ACC112 (cell line): ENCODE measurements at regions not wholly inside any gene's neighbourhood (a gene's known extent, or its start where the extent isn't known, plus 50 kb on each side); places are given as distances from the start of the nearest gene placed in this dataset.

ENCODE experiments used
- H2AFZ ChIP-seq: fragments of 200-600 bp; sonication (generic); one replicate; pipeline ENCODE4 v1.6.0; 2017; ENCODE audit warnings: antibody characterized with exemption, low read length; ENCODE audit not compliant: unreplicated experiment
- H3K27ac ChIP-seq: fragments of 200-600 bp; sonication (generic); 2 replicates; pipeline ENCODE4 v1.5.1; 2014; ENCODE audit warnings: low read depth, mild to moderate bottlenecking, antibody characterized with exemption, low read length, moderate library complexity
- H3K27me3 ChIP-seq: fragments of 200-600 bp; sonication (generic); 2 replicates; pipeline ENCODE4 v1.6.1; 2014; ENCODE audit warnings: mild to moderate bottlenecking, antibody characterized with exemption, low read length, moderate library complexity, mixed read lengths; ENCODE audit not compliant: insufficient read depth
- H3K36me3 ChIP-seq: fragments of 200-600 bp; sonication (generic); 2 replicates; pipeline ENCODE4 v1.6.1; 2016; ENCODE audit warnings: mild to moderate bottlenecking, antibody characterized with exemption, low read length, moderate library complexity, mixed read lengths; ENCODE audit not compliant: insufficient read depth
- H3K4me1 ChIP-seq: fragments of 200-600 bp; sonication (generic); one replicate; pipeline ENCODE4 v1.6.1; 2016; ENCODE audit warnings: low read length, mixed read lengths; ENCODE audit not compliant: insufficient read depth, unreplicated experiment, control insufficient read depth
- H3K4me3 ChIP-seq: fragments of 200-600 bp; sonication (generic); 2 replicates; pipeline ENCODE4 v1.5.1; 2014; ENCODE audit warnings: mild to moderate bottlenecking, low read depth, low read length
- H3K79me2 ChIP-seq: fragments of 200-600 bp; sonication (generic); one replicate; pipeline ENCODE4 v1.6.0; 2016; ENCODE audit warnings: low read length; ENCODE audit not compliant: control insufficient read depth, unreplicated experiment, insufficient read depth

GRCh38 chr6:14707971-14708465 is 537.9 kb upstream of the JARID2 start:
- Histone ChIP-seq H2AFZ (no peak overlapping the region), H3K79me2 (no peaks in the 10 kb centered on the region), H3K4me3 (no peak overlapping the region), H3K36me3 (no peaks in the 10 kb centered on the region), H3K27me3 (no peaks in the 10 kb centered on the region), H3K4me1 (peaks cover 68% of the 10 kb centered on the region), H3K27ac (peak overlapping the region; percentile 96)

- Histone ChIP-seq H3K4me1 (peaks cover 78% of the 10 kb centered on the region), H3K36me3 (no peaks in the 10 kb centered on the region), H2AFZ (no peak overlapping the region), H3K27me3 (no peaks in the 10 kb centered on the region), H3K79me2 (no peaks in the 10 kb centered on the region), H3K27ac (peak overlapping the region; percentile 85), H3K4me3 (no peak overlapping the region)
Measured at GRCh38 chr6:14709066-14709670, 536.7 kb upstream of the JARID2 start.

- Histone ChIP-seq H2AFZ (no peak overlapping the region), H3K4me1 (peaks cover 78% of the 10 kb centered on the region), H3K79me2 (no peaks in the 10 kb centered on the region), H3K36me3 (no peaks in the 10 kb centered on the region), H3K27me3 (no peaks in the 10 kb centered on the region), H3K4me3 (no peak overlapping the region), H3K27ac (peak overlapping the region; percentile 85)
Measured at GRCh38 chr6:14709900-14710299, 536.0 kb upstream of the JARID2 start.

DNA sequence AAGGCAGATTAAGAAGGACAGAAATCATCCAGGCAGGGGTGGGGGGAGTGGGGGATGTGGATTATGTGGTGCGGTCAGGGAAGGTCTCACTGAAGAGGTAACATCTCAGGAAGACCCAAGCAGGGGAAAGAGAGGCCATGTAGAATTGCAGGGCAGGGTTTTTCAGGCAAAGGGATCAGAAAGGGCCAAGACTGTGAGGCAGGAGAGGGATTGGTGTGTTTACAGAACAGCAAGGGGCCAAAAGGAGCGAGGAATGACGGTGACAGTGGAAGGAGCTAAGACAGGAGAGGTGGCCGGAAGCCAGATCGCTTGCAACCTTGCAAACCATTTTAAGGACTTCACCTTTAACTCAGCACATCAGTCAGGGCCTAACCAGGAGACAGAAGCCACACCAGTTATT is 535.4 kb upstream of the JARID2 start:
- H3K4me3 ChIP-seq, result no peak overlapping the region
- no peak overlapping the region for H2AFZ ChIP-seq
- H3K27ac ChIP-seq, result peak overlapping the region; percentile 85
- peaks cover 75% of the 10 kb centered on the region for H3K4me1 ChIP-seq
- no peaks in the 10 kb centered on the region for H3K27me3 ChIP-seq
- H3K36me3 ChIP-seq, result no peaks in the 10 kb centered on the region
- no peaks in the 10 kb centered on the region for H3K79me2 ChIP-seq

DNA sequence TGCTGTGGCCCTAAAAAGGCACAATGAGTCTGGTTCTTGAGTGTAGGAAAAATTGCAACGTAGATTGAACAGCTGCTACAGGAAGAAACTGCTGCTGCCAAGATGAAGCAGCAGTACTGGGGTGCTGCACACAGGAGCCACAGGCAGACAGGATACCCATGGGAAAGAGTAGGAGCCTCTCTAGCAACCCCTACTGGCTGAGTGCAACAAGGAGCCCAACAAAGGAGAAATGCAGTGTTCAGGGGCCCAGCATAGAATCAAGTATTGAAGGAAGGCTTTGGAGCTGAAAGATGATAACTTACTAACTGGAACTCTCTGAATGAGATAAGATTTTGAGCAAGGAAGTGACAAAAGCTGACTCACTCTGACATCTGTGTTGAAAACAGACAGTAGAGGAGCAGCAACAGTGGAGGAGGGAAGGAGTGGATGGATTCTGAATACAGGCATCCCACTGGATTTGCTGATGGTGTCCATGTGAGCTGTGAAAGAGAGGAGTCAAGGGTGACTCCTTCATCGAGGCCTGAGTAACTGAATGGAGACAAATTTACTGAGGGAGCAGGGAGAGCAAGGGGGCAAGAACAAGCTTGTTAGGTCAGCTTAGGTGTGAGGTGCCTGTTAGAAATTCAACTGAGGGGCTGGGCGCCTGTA is 534.7 kb upstream of the JARID2 start:
- no peaks in the 10 kb centered on the region for H3K27me3 ChIP-seq
- no peaks in the 10 kb centered on the region for H3K36me3 ChIP-seq
- H2AFZ ChIP-seq, result no peak overlapping the region
- peak overlapping the region; percentile 85 for H3K27ac ChIP-seq
- H3K4me3 ChIP-seq, result no peak overlapping the region
- H3K4me1 ChIP-seq, result peaks cover 68% of the 10 kb centered on the region
- no peaks in the 10 kb centered on the region for H3K79me2 ChIP-seq

- Histone ChIP-seq H3K4me3 (no peak overlapping the region), H3K36me3 (no peaks in the 10 kb centered on the region), H3K27ac (peak overlapping the region; percentile 85), H2AFZ (no peak overlapping the region), H3K4me1 (peaks cover 62% of the 10 kb centered on the region), H3K79me2 (no peaks in the 10 kb centered on the region), H3K27me3 (no peaks in the 10 kb centered on the region)
Measured at GRCh38 chr6:14711704-14712379, 534.0 kb upstream of the JARID2 start.

DNA sequence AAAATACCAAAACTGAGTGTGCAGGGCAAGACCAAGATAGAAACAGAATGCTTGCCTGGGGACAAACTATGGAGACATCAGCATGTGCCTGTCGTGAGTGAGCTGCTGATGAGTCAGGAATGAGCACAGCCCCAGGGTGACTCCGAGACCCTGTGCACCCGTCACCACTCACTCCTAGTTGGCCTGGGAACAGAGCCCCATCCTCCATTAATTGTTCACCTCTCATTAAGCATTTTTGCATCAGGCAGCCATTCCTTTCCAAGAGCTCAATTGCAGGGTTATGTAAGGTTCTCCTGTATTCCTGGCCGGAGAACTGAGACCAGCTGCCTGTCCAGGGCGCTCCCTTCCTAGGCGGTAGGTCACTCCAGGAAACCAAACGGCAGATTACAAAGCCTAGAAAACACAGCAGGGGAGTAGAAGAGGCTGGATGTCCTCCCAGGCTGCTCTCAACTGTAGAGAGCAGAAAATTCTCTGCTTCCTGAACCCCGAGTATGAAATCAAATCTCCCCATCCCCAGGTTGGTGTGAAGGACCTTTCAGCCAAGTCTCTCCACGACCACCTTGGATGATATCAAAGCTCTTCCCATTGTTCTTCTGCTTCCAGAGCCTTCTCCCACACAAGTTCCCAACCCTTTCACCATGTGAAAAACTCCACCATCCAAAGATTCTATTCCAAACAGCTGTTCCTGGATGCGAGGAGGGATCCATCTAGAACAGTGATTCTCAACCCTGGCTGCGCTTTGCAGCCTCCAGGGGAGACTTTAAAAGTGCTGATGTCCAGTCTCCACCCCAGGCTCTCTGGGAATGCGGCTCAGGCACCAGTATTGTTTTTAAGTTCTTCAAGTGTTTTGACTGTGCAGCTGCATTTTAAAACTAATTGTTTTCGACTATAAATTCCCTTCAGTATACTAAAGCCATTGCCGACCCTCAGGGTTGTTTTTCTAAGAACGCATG is 532.6 kb upstream of the JARID2 start:
- peak overlapping the region; percentile 24 for H2AFZ ChIP-seq

DNA sequence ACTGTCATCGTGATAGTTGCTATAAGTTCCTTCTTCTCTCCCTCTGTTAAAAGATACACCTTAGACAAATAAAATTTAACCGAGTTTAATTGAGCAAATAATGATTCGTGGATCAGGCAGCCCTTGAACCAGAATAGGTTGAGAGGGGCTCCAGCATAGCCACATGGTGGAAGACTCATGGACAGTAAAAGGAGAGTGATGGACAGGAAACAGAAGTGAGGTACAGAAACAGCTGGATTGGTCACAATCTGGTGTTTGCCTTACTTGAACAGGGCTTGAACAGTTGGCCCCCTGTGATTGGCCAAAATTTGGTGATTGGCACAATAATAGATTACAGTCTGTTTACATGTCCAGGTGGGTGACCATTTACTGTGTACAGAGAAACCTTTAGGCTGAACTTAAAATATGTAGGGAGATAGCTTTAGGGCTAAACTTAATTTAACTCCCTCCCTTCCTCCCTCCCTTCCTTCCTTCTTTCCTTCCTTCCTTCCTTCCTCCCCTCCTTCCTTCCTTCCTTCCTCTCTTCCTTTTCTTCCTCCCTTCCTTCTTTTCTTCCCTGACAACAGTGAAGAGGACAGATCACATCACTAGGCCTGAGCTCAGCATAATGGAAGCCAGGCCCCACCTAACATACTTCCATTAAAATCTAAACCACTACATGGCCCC is 531.8 kb upstream of the JARID2 start:
- peak overlapping the region; percentile 85 for H3K27ac ChIP-seq
- H3K4me3 ChIP-seq, result no peak overlapping the region
- no peak overlapping the region for H2AFZ ChIP-seq
- no peaks in the 10 kb centered on the region for H3K36me3 ChIP-seq
- H3K79me2 ChIP-seq, result no peaks in the 10 kb centered on the region
- H3K27me3 ChIP-seq, result no peaks in the 10 kb centered on the region
- peaks cover 46% of the 10 kb centered on the region for H3K4me1 ChIP-seq

More for the DNA sequence above, 532.6 kb upstream of the JARID2 start:
- H3K27me3 ChIP-seq, result no peaks in the 10 kb centered on the region
- no peaks in the 10 kb centered on the region for H3K36me3 ChIP-seq
- H3K27ac ChIP-seq, result peak overlapping the region; percentile 85
- peaks cover 48% of the 10 kb centered on the region for H3K4me1 ChIP-seq
- H3K79me2 ChIP-seq, result no peaks in the 10 kb centered on the region
- no peak overlapping the region for H3K4me3 ChIP-seq

DNA sequence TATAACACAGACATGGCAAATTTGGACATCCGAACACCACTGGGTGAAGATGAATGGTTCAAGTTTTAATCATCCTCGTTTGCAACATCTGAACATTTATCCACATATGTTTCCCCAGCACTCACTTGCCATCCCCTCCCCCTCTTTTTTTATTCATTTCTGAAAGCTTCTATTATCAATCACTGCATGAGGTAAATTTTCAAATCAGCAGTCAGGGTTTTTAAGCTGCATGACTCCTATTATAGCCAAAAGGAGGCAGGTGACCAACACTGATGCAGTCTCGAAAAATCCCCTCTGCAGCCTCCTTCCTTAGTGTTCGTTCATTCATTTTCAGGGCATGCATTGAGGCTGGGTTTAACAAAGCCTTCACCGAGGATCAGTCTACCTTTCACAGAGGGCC is 530.8 kb upstream of the JARID2 start:
- Histone ChIP-seq H3K4me1 (peaks cover 38% of the 10 kb centered on the region), H3K4me3 (no peak overlapping the region), H3K36me3 (no peaks in the 10 kb centered on the region), H2AFZ (no peak overlapping the region), H3K79me2 (no peaks in the 10 kb centered on the region), H3K27me3 (no peaks in the 10 kb centered on the region), H3K27ac (no peak overlapping the region)
